Fibroblast of villous mesenchyme (primary cell): ENCODE measurements at regions not wholly inside any gene's neighbourhood (a gene's known extent, or its start where the extent isn't known, plus 50 kb on each side); places are given as distances from the start of the nearest gene placed in this dataset.
"Not testable (repeated sequence)": the region's sequence is repeated elsewhere in the genome, so short reads cannot be mapped to it uniquely, and the experiment has no call there.

Experiments
- DNase-seq: peaks from one replicate; pipeline ENCODE4 v3.0.0-alpha.2; 2010; ENCODE audit warnings: low read depth
- H3K4me3 ChIP-seq: 2 replicates; pipeline ENCODE4 v1.5.1; 2011; ENCODE audit warnings: low read depth, mild to moderate bottlenecking, low read length
- TF ChIP-seq, protein P1 (sequence below): IDR thresholded peaks from 2 replicates; pipeline ENCODE4 v1.5.1; 2012; ENCODE audit warnings: low read depth, mild to moderate bottlenecking, low read length; ENCODE audit not compliant: insufficient read depth

DNA sequence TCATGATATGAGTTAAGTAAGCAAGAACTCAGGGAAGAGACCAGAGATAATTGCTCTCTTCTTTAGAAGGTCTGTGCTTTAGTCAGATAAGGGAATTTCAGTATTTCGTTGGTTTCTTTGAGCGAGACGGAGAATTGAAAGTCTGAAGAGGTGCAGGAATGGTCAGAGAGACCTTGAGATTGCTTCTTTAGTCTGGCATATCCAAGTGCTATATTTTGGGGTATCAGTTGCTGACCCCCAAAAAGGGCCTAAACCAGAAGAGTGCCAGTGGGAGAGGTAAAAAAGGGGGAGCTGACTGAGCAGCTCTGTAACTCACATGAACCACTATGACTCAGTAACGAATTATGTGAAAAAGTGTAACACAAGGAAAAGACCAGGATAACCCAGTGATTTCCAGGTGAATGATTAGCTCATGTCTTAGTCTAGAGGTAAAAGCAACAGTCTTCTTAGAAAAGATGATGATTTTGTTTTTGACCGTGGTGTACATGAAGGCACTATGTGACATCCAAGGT, 932.9 kb downstream of the TDRD15 start:
- TF ChIP-seq, protein P1, sequence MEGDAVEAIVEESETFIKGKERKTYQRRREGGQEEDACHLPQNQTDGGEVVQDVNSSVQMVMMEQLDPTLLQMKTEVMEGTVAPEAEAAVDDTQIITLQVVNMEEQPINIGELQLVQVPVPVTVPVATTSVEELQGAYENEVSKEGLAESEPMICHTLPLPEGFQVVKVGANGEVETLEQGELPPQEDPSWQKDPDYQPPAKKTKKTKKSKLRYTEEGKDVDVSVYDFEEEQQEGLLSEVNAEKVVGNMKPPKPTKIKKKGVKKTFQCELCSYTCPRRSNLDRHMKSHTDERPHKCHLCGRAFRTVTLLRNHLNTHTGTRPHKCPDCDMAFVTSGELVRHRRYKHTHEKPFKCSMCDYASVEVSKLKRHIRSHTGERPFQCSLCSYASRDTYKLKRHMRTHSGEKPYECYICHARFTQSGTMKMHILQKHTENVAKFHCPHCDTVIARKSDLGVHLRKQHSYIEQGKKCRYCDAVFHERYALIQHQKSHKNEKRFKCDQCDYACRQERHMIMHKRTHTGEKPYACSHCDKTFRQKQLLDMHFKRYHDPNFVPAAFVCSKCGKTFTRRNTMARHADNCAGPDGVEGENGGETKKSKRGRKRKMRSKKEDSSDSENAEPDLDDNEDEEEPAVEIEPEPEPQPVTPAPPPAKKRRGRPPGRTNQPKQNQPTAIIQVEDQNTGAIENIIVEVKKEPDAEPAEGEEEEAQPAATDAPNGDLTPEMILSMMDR = no peak
- no peak overlapping the region for H3K4me3 ChIP-seq
- DNase-seq = no peak

- TF ChIP-seq, protein P1 = no peak
- H3K4me3 ChIP-seq = no peak overlapping the region
- DNase-seq = no peak
Observed at GRCh38 chr2:22062679-22063078, 938.9 kb downstream of the TDRD15 start.

- DNase-seq = no peak
- TF ChIP-seq, protein P1 = no peak
- H3K4me3 ChIP-seq = no peak overlapping the region
Observed at GRCh38 chr2:22076454-22076853, 952.7 kb downstream of the TDRD15 start.

DNA sequence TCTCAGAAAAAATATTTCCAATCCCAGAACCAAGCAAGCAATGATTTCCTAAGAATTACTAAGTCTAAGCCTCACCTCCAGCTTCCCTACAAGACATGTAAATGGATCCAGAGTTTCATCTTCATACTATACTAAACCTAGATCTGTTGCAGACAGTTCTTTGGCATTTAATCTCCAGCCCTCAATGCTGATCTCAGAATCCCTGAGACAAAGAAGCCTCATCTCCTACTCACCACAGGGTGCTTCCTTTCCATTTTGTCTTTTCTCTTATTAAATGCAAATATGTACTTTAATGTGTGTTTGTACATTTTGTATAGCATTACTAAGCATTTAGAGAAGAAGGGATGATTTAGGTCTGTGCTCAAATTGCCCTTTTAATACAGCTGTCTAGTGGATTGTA, 954.9 kb downstream of the TDRD15 start:
- H3K4me3 ChIP-seq = no peak overlapping the region
- TF ChIP-seq, protein P1 = no peak
- DNase-seq = no peak

- TF ChIP-seq, protein P1 = no peak
- no peak for DNase-seq
- no peak overlapping the region for H3K4me3 ChIP-seq
Observed at GRCh38 chr2:22079583-22079982, 955.8 kb downstream of the TDRD15 start.

DNA sequence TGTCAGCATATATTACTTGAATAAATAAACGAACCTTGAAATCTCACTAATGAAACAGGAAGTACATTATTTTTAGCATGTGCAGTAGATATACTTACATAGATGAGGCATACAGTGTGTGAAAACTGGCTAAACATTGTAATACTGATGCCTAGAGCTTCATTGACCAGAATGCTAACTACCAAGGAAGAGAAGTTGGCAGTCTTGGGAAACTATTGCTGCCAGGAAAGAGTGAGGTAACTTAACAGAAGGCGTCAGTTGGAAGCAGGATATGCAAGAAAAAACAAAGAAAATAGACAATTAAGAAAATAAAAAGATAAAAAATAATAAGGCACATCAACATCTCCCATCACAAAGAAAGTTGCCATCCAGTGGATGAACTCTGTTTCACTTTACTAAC, 963.0 kb downstream of the TDRD15 start:
- DNase-seq = no peak
- no peak overlapping the region for H3K4me3 ChIP-seq
- TF ChIP-seq, protein P1 = no peak

GRCh38 chr2:22103617-22104016, 979.8 kb downstream of the TDRD15 start:
- H3K4me3 ChIP-seq, DNase-seq: not testable (repeated sequence)
